ENCODE measurements at regions not wholly inside any gene's neighbourhood (a gene's known extent, or its start where the extent isn't known, plus 50 kb on each side); places are given as distances from the start of the nearest gene placed in this dataset.

DNA sequence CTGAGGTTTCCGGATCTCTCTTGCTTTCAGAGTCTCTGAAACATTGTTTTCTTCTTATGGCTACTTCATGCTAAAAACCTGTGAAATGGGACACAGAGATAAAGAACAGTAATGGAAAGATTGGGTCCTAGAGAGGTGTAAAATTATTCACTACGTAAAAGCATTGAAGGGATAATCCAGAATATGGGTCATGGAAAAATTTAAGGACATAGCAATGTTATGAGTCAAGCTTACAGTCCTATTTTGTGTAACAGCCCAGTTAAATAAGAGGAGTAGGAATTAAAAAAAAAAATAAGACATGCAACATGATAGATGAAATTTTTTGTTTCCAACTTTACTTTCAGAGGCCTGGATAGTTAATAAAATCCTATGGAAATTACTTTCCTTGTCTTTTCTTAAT is 61.9 kb upstream of the ELL2 start:
- no peak overlapping the region for H3K27ac ChIP-seq

GRCh38 chr5:96022971-96023370 is 61.3 kb upstream of the ELL2 start:
- TF ChIP-seq, protein P1, sequence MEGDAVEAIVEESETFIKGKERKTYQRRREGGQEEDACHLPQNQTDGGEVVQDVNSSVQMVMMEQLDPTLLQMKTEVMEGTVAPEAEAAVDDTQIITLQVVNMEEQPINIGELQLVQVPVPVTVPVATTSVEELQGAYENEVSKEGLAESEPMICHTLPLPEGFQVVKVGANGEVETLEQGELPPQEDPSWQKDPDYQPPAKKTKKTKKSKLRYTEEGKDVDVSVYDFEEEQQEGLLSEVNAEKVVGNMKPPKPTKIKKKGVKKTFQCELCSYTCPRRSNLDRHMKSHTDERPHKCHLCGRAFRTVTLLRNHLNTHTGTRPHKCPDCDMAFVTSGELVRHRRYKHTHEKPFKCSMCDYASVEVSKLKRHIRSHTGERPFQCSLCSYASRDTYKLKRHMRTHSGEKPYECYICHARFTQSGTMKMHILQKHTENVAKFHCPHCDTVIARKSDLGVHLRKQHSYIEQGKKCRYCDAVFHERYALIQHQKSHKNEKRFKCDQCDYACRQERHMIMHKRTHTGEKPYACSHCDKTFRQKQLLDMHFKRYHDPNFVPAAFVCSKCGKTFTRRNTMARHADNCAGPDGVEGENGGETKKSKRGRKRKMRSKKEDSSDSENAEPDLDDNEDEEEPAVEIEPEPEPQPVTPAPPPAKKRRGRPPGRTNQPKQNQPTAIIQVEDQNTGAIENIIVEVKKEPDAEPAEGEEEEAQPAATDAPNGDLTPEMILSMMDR (conservative IDR thresholded peaks at IDR 0.05), result no peak
- no peak for TF ChIP-seq ZFX (IDR thresholded peaks at IDR 0.05)
- H3K27ac ChIP-seq, result no peak overlapping the region

More for the DNA sequence above, 61.9 kb upstream of the ELL2 start:
- no peak for TF ChIP-seq ZFX (IDR thresholded peaks at IDR 0.05)
- TF ChIP-seq, protein P1 (conservative IDR thresholded peaks at IDR 0.05), result no peak

- TF ChIP-seq, protein P1 (conservative IDR thresholded peaks at IDR 0.05), result no peak
- TF ChIP-seq ZFX (IDR thresholded peaks at IDR 0.05), result no peak
- no peak overlapping the region for H3K27ac ChIP-seq
Measured at GRCh38 chr5:96017951-96018350, 56.3 kb upstream of the ELL2 start.

DNA sequence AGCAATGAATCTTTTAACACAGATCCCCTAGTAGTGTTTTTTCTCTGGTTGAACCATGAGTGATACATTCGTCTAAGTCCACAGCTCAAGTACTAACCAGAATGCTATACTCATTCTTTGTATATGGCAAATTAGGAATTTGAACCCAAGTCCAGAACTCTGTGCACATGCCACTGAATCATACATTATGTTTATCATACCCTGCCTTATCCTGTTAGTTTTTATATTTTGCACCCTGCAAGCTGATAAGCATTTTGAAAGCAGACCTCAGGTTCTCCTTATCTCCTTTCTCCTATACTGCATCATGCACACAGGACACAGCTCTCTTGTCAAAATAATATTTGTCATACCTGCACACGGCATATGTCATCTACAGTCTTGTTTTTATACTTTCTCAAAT is 54.6 kb upstream of the ELL2 start:
- H3K27ac ChIP-seq, result no peak overlapping the region
- TF ChIP-seq ZFX (IDR thresholded peaks at IDR 0.05), result no peak
- TF ChIP-seq, protein P1 (conservative IDR thresholded peaks at IDR 0.05), result no peak

- no peak for TF ChIP-seq ZFX (IDR thresholded peaks at IDR 0.05)
- TF ChIP-seq, protein P1 (conservative IDR thresholded peaks at IDR 0.05), result no peak
- H3K27ac ChIP-seq, result no peak overlapping the region
Measured at GRCh38 chr5:96015709-96016108, 54.1 kb upstream of the ELL2 start.

- no peak overlapping the region for H3K27ac ChIP-seq
- TF ChIP-seq, protein P1 (conservative IDR thresholded peaks at IDR 0.05), result no peak
Measured at GRCh38 chr5:96014395-96014794, 52.7 kb upstream of the ELL2 start.

- no peak overlapping the region for H3K27ac ChIP-seq
- TF ChIP-seq, protein P1 (conservative IDR thresholded peaks at IDR 0.05), result no peak
- no peak for TF ChIP-seq ZFX (IDR thresholded peaks at IDR 0.05)
Measured at GRCh38 chr5:96013254-96013653, 51.6 kb upstream of the ELL2 start.

Data from C4-2B (cell line).